Heart left ventricle (tissue), 16 donors: ENCODE measurements at regions not wholly inside any gene's neighbourhood (a gene's known extent, or its start where the extent isn't known, plus 50 kb on each side); places are given as distances from the start of the nearest gene placed in this dataset.

Source experiments
- ATAC-seq, 4 donors: fragments of 200-7000 bp; cut with Tn5 transposase; one replicate each; pipeline ENCODE4 v1.9.1; 2020 to 2022; ENCODE audit warnings: moderate library complexity in 4 of 4, mild to moderate bottlenecking in 3 of 4, moderate number of reproducible peaks in 1 of 4
- DNase-seq, 5 donors: peaks; one replicate each; pipeline ENCODE4 v3.0.0-alpha.2; 2020
- H3K27ac ChIP-seq, 12 donors: fragments of 200-600 bp; sonication (generic) in 4 of 12; one replicate each; pipeline versions ENCODE4 v1.5.0 to v1.8.0; 2016 to 2022; ENCODE audit warnings: mild to moderate bottlenecking in 2 of 12
- H3K27me3 ChIP-seq, 9 donors: fragments of 200-600 bp; sonication (generic) in 2 of 9; one replicate each; pipeline versions ENCODE4 v1.5.1 to v1.8.0; 2016 to 2022; ENCODE audit warnings: mild to moderate bottlenecking in 3 of 9
- H3K36me3 ChIP-seq, 9 donors: fragments of 200-600 bp; sonication (generic) in 2 of 9; one replicate each; pipeline versions ENCODE4 v1.5.0 to v1.8.0; 2018 to 2022; ENCODE audit warnings: mild to moderate bottlenecking in 2 of 9
- H3K4me1 ChIP-seq, 12 donors: fragments of 200-600 bp; sonication (generic) in 4 of 12; one replicate each; pipeline versions ENCODE4 v1.5.0 to v1.8.0; 2016 to 2022; ENCODE audit warnings: mild to moderate bottlenecking in 3 of 12
- H3K4me3 ChIP-seq, 12 donors: fragments of 200-600 bp; sonication (generic) in 4 of 12; one replicate each; pipeline versions ENCODE4 v1.5.0 to v1.8.0; 2017 to 2022; ENCODE audit warnings: mild to moderate bottlenecking in 9 of 12, moderate library complexity in 4 of 12
- H3K9me3 ChIP-seq, 12 donors: fragments of 200-600 bp; sonication (generic) in 4 of 12; one replicate each; pipeline versions ENCODE4 v1.5.0 to v1.8.0; 2016 to 2022; ENCODE audit warnings: mild to moderate bottlenecking in 1 of 12
- POLR2A ChIP-seq, 2 donors: fragments of 450-650 bp; IDR thresholded peaks; one replicate each; pipeline ENCODE4 v1.6.1; 2017; ENCODE audit warnings: antibody characterized with exemption in 2 of 2, mild to moderate bottlenecking in 2 of 2, moderate library complexity in 2 of 2
- WGBS, 4 donors: extraction: QIAGEN DNeasy Blood & Tissue Kit in 2 of 4; methylation state at CpG; one replicate each; pipeline versions ENCODE4 v1.1.5 to v1.1.7; 2013 to 2018; 5-methylcytosine and 5-hydroxymethylcytosine counted together
- intact Hi-C, 10 donors: fragments of 100-400 bp; cut with DNase I; formaldehyde crosslinking; loops; one replicate each; pipeline versions ENCODE4 v1.11.1 to v1.14.2; 2022
- TF ChIP-seq, protein P1 (sequence below), 12 donors: fragments of 200-600 bp; sonication (generic) in 4 of 12; IDR thresholded peaks; one replicate each; pipeline versions ENCODE4 v1.5.0 to v1.8.0; 2018 to 2022; ENCODE audit warnings: antibody characterized with exemption in 12 of 12, mild to moderate bottlenecking in 5 of 12
- donor health status: ischemic (EF 13 %, LVEDD 7.1; RV severe dilation, severe dysfunction).
- donor health status: healthy with polysubstance abuse.
- donor health status: DM: no; HTN: yes; CAD: no.
- donor health status: DM: no; HTN: no; CAD: no.
- donor health status: ischemic (EF 25% LVEDD 6.9; RV normal size, moderate dysfunction).
- donor health status: ischemic (EF 25% LVEDD 5.7; RV mildly dilated, moderate dysfunction).
- donor health status: healthy.
- donor health status: DM: yes; HTN: yes; CAD: no.
- donor health status: ischemic (EF 35%, LVEDD 5.7; RV mildly dilated, moderate dysfunction).
- donor health status: nonischemic (EF 11% LVEDD 7.7; RV severe dilation, severe dysfunction).
- donor health status: DM: yes; HTN: yes; CAD: no.
- donor health status: PGD.
- donor health status: ischemic (EF 29% LVEDD 5.4; RV normal size, mild dysfunction).
- donor health status: nonischemic (EF 23%, LVEDD 6.1; RV moderate dilation, normal function).

DNA sequence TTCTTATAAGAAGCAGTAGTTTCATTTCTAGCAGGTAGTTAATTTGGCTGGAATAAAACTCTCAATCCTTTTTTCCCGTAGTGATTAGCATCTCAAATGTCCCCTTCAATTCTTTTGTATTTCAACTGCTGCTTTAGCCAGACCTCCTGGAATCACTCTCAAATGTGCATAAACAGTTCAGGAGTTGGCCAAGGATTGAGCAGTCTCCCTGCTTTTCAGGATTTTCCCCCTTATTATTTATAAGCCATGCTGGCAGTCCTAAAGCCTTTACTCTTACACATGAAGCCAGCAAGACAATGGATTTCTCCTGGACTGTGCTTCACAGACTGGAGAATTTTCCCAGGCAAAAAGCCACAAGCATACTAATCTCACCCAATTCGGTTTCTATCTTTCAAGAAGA is 950.1 kb downstream of the VRK1 start:
- no peak for ATAC-seq
- TF ChIP-seq, protein P1, sequence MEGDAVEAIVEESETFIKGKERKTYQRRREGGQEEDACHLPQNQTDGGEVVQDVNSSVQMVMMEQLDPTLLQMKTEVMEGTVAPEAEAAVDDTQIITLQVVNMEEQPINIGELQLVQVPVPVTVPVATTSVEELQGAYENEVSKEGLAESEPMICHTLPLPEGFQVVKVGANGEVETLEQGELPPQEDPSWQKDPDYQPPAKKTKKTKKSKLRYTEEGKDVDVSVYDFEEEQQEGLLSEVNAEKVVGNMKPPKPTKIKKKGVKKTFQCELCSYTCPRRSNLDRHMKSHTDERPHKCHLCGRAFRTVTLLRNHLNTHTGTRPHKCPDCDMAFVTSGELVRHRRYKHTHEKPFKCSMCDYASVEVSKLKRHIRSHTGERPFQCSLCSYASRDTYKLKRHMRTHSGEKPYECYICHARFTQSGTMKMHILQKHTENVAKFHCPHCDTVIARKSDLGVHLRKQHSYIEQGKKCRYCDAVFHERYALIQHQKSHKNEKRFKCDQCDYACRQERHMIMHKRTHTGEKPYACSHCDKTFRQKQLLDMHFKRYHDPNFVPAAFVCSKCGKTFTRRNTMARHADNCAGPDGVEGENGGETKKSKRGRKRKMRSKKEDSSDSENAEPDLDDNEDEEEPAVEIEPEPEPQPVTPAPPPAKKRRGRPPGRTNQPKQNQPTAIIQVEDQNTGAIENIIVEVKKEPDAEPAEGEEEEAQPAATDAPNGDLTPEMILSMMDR (IDR thresholded peaks at IDR 0.05), result no peak
- no peak for TF ChIP-seq POLR2A (IDR thresholded peaks at IDR 0.05)
- Histone ChIP-seq H3K36me3 (no peaks in the 10 kb centered on the region), H3K9me3 (peaks cover 0 to 12% (median 0%) of the 10 kb centered on the region in 12 donors), H3K27me3 (no peaks in the 10 kb centered on the region), H3K27ac (no peak overlapping the region), H3K4me3 (no peak overlapping the region), H3K4me1 (no peaks in the 10 kb centered on the region)
- no peak for DNase-seq
- 23 to 71% (median 35%) methylated on average over 2 of the region's 2 CpGs for WGBS, 4 donors
- intact Hi-C loops, result no loop called here

DNA sequence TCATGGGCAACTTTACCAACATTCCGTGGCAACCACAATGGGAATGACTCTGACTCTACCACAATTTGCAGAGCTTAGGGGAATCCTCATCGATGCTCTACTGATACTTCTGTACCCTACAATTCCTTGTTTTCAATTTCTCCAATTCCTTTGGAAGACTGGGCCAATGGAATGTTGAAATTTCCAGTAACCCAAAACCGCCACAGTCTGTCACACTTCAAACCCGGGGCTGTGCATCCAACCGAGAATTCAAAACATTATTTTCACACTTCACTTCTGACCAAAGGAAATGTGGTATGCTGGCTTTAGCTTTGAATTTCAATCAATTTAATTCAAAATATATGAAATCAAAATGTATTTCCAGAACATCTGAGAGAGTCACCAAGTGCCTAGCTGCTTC is 951.4 kb downstream of the VRK1 start:
- DNase-seq (no peak), ATAC-seq (no peak)
- H3K36me3 ChIP-seq, result no peaks in the 10 kb centered on the region
- H3K4me1 ChIP-seq, result no peaks in the 10 kb centered on the region
- no peaks in the 10 kb centered on the region for H3K27me3 ChIP-seq
- no peak overlapping the region for H3K27ac ChIP-seq
- no peak for TF ChIP-seq POLR2A (IDR thresholded peaks at IDR 0.05)
- TF ChIP-seq, protein P1 (IDR thresholded peaks at IDR 0.05), result no peak
- intact Hi-C loops, result no loop called here
- 67 to 79% (median 77%) methylated on average over 5 of the region's 5 CpGs for WGBS, 4 donors
- peaks cover 0 to 9% (median 0%) of the 10 kb centered on the region in 12 donors for H3K9me3 ChIP-seq
- H3K4me3 ChIP-seq, result no peak overlapping the region

DNA sequence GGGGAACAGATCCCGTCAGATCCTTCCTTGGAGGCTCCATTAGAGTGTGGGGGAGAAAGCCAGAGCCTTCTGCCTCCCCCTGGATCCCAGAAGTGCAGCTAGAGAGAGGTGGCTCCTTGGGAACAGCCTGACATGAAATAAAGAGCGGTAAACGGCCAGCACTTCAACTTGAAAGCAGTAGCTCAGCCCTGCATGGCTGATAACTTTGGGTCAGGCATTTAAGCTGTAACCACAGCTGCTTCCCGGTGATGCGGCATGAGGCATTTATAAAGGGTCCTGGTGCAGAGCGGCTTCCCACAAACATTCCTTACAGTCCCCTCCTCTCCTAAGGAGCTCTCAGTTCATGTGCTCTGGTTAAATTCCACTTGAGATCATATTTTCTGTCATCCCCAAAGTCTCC is 960.3 kb downstream of the VRK1 start:
- 39 to 46% (median 40%) methylated on average over 6 of the region's 6 CpGs for WGBS, 4 donors
- ATAC-seq (no peak), DNase-seq (no peak)
- intact Hi-C loops, result no loop called here
- H3K27ac ChIP-seq, result no peak overlapping the region
- TF ChIP-seq, protein P1 (IDR thresholded peaks at IDR 0.05), result no peak
- TF ChIP-seq POLR2A (IDR thresholded peaks at IDR 0.05), result no peak
- H3K4me1 ChIP-seq, result no peaks in the 10 kb centered on the region
- H3K9me3 ChIP-seq, result no peaks in the 10 kb centered on the region
- no peaks in the 10 kb centered on the region for H3K36me3 ChIP-seq
- H3K27me3 ChIP-seq, result peaks cover 0 to 14% (median 0%) of the 10 kb centered on the region in 9 donors
- H3K4me3 ChIP-seq, result no peak overlapping the region

DNA sequence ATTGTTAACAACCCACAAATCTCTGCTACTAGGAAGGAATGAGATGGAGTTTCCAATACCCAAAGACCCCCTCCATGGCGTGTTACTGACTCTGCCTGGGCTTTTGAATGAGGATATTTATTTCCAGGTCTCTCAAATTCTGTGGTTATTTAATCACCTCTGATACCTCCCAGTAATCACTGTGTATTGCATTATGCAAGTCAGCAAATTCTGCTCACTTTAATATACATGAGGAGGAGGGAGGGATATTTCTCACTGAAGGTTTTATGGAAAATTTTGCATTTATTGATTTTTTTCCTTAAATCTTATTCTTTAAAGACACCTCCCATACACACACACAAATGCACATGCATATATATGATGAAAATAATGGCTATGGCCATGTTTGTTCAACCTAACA is 962.9 kb downstream of the VRK1 start:
- no peak for TF ChIP-seq POLR2A (IDR thresholded peaks at IDR 0.05)
- TF ChIP-seq, protein P1 (IDR thresholded peaks at IDR 0.05), result no peak
- ATAC-seq, result no peak
- intact Hi-C loops, result no loop called here
- H3K9me3 ChIP-seq, result no peaks in the 10 kb centered on the region
- H3K27me3 ChIP-seq, result peaks cover 0 to 14% (median 0%) of the 10 kb centered on the region in 9 donors
- H3K4me1 ChIP-seq, result no peaks in the 10 kb centered on the region
- H3K4me3 ChIP-seq, result no peak overlapping the region
- H3K27ac ChIP-seq, result no peak overlapping the region
- no peak for DNase-seq
- no peaks in the 10 kb centered on the region for H3K36me3 ChIP-seq
- WGBS, 4 donors, result 52 to 87% (median 78%) methylated on average over 1 of the region's 1 CpG
